ENCODE measurements at regions not wholly inside any gene's neighbourhood (a gene's known extent, or its start where the extent isn't known, plus 50 kb on each side); places are given as distances from the start of the nearest gene placed in this dataset.
"Not testable (repeated sequence)": the region's sequence is repeated elsewhere in the genome, so short reads cannot be mapped to it uniquely, and the experiment has no call there.

- no peak for DNase-seq (ENCODE audit: low read depth, low spot score)
These were observed 156.2 kb downstream of the RHOU start for GRCh38 chr1:228891272-228892034.

- not testable (repeated sequence) for DNase-seq (ENCODE audit: low read depth, low spot score)
These were observed 156.9 kb downstream of the RHOU start for GRCh38 chr1:228892200-228892599.

DNA sequence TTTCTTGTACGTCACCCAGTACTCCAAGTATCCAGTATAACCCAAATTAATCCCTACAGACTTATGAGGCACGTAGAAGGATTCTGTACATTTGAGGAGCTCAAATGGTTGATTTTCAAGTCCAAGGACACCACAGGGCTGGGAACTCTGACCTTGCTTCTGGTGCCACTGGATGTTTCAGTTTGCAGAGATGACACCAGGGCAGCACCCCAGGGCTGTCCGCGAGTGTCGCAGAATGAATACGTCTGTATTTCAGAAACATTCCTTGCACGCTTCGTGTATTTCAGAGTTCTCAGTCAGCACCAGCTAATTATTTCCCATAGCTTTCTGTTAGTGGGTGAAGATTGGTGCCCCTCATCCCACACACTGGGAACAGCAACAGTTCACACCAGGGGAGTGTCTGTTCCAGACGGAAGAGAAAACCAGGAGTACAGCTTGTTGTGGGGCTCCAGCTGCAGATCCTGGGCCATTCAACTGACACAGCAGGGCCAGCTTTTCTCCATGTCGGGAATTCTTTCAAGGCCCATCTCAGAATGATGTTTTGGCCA lies 159.2 kb downstream of the RHOU start:
- DNase-seq (ENCODE audit: low read depth, low spot score), result no peak

DNA sequence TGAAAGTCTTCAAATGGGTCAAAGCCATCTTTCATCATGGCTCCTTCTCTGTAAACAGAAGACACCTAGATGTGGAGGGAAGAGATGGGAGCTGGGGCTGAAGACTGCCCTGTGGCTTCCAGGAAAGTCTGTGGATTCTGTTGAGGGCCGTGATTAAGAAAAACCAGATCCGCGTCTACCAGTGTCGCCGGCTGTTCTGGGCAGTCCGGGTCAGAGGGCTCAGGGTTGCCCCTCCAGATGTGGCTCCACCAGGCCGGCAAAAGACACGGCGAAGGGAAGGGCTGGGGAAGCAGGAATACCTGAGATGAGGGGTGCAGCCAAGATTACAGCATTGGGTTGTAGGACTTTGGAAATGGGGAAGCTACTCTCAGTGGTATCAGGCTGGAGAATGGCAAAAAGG lies 162.6 kb downstream of the RHOU start:
- no peak for DNase-seq (ENCODE audit: low read depth, low spot score)

DNA sequence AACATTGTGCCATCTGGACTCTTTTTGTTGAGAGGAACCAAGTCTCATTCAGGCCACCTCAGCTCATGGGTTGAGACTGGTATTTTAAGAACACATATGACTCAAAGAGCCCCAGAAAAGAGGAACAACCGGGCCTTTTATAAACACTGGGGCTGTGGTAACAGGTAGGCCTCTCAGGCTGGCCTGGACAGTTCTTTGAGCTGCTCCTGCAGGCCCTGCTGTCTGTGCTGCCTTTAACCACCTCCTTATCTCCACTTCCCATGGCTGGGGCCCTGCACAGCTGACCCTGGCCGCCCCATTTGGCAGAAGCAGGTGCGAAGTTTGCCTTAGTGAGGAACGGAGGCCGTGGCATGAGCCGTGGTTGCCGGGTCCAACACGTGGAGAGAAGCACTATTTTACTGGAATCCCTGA lies 163.3 kb downstream of the RHOU start:
- DNase-seq (ENCODE audit: low read depth, low spot score), result no peak

GRCh38 chr1:228899421-228899956 lies 164.2 kb downstream of the RHOU start:
- no peak for DNase-seq (ENCODE audit: low read depth, low spot score)

DNA sequence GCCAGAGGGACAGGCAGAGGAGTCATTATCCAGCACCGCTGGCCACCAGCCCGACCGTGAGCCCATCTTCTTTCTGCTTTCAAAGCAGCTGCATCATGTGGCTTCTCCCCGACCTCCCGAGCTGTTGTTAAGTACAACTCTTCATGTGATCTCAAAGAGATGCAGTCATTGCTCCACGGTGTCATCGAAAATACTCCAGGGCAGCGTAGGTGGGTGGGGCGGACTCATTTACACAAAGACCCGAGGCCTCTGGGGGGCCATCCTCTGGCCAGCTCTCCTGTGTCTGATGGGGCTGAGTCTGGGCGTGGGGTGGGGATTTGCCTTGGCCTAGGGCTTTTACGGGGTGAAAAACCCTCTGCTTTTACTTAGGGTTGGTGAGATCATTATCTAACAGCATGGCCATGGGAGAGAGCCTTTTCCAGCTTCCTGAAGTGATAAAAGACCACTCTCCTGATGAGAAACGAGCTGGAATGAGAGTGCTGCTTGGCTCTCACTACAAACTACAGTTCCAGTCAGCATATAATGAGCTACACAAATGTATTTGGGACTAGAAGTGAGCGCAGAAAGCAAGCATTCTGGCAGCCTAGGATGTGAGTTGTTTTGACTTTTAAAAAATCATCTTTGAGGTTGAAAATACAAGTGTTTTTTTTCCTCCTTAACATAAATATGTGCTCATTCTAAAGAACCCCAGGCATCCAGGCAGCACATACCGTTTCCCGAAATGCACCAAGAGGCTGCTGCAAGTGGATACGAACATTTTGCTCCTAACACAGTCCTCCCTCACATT lies 165.0 kb downstream of the RHOU start:
- no peak for DNase-seq (ENCODE audit: low read depth, low spot score)

- no peak for DNase-seq (ENCODE audit: low read depth, low spot score)
These were observed 165.7 kb downstream of the RHOU start for GRCh38 chr1:228900886-228901392.

DNA sequence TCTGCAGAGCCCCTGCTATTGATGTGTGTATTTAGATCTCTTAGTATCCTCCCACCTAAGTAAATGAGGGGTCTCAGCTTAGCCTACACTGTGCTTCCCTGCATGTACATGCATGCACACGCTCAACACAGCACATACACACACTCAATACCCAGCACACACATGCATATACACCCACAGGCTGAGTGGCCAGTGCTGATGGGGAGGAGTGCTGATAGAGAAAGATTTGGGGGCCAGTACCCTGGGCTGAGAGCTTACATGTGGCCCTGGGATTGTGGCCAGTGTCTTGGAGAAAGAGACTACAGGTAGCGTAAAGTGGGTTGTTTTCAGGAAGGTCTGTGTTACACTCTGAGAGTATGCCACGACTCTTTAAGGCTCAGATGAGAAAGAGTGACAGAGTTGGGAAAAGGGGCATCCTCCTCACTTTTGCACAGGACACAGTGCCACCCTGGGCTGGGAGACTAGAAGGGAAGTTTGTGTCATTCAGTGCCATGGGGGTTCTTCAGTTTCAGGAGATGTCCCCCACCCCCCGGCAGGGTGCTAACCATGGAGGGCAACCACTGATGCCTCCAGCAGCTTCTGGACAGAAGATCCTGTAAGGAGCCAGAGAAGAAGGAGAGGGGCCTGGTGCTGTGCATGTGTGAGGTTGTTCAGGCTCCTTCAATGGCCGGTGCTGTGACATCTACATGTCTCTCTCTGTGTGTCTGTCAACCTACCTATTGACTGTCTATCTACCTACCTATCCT lies 166.8 kb downstream of the RHOU start:
- DNase-seq (ENCODE audit: low read depth, low spot score), result no peak

- peak; percentile 93 for DNase-seq (ENCODE audit: low read depth, low spot score)
These were observed 167.6 kb downstream of the RHOU start for GRCh38 chr1:228902781-228903433.

DNA sequence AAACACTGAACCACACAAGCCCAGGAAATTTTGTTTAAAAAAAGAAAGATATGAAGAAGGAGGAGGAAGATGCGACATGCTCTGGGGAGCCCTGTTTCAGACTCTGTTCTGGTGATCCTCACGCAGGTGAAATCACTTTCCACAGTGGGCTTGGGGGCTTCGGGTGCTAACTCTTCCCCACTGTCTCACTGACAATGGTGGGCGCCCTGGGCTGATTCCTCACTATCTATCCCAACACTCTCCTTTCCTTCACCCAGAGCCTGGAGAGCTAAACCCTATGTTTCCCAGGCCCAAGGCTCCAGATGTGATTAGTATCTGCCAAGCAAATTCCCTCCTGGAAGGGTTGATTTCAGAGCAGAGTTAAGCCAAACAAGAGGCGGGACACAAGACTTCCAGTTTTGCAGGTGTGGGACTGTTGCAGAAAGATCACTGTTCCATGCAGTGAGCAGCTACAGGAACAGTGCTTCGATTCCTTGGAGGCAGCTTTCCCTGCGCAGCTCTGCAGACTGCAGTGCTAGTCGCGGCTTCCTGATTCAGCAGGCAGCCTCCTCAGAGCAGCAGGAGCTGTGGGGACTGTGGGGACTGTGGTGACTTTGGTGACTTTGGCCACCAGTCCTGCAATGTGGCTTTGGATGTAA lies 168.3 kb downstream of the RHOU start:
- DNase-seq (ENCODE audit: low read depth, low spot score), result no peak

DNA sequence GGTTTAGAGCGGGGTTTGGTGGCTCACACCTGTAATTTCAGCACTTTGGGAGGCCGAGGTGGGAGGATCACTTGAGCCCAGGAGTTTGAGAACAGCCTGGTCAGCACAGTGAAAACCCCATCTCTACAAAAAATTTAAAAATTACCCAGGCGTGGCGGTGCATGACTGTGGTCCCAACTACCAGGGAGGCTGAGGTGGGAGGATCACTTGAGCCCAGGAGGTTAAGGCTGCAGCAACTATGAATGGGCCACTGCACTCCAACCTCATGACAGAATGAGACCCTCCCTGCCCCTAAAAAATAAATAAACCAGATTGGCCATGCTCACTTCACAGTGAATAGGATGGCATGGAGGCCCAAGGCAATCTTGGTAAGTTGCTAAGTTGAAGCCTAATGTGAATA lies 168.9 kb downstream of the RHOU start:
- no peak for DNase-seq (ENCODE audit: low read depth, low spot score)

- no peak for DNase-seq (ENCODE audit: low read depth, low spot score)
These were observed 170.4 kb downstream of the RHOU start for GRCh38 chr1:228905701-228906101.

DNA sequence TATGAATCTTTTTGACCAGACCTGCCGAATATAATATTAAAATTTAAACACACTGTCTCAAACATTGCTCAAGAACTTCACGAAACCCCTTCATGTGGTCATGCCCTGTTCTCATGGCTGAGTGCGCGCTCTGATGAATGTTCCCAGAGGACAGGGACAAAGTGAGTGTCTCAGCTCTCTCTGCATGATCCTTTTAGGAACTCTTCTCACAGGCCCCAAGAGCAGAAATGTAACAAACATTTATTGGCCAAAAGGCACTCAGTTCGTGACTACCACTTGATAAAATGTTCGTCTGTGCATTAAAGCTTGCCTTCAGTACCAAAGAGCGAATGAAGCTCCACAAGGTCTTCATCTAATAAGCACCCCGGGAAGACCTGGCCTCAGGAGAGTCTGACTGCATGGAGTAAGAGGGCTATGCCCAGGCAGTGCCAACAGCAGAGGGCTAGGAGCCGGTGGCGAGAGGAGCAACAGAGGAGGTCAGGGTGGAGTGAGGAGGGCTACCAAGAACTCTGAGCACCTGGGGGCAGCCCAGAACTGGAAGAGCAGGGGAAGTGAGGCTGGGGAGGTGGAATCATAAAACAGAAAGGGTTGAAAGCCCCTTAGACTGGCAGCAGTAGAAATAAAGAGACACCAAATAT lies 171.1 kb downstream of the RHOU start:
- DNase-seq (ENCODE audit: low read depth, low spot score), result no peak

DNA sequence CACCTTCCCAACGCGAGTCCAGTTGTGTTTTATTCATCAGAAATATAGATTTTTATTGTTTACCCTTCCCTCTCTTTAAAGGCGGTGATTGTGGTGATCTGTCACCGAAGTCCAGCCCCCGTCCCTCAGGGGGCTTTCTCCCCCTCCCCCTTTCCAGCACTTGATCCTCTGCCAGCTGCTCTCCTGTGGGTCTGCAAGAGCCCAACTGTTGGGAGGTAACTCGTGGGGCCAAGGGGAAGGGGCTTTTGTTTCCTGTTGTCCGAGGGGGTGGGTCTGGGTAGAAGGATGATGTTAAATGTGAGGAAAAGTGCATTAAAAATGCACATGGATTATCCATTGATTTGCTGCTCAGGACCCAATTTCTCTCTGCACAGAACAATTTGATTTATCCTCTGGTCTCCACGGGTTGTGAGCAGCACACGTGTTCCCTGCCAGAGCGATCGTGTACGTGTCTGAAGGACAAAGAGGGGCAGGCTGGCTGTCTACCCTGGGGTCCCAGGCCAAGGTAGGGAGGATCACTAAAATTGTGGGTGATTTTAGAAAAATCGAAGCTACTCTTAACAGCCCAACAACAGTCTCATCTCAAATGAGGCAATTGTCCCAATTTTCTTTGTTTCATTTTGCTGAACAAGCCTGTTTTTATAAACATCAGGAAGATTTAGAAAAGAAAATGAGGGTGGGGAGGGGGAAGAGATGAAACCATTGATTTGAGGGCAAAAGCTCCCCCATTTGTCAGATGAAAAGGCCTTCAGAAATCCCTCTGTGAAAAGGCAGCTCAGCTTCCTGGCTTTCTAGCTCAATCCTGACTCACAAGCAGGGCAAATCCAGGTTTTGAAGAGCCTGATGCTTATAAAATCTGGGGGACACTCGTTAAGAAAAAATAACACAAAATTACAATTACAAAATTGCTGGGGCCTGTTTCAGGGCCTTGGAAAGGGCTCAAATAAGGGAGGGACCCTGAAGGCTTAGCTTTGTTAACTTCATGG lies 176.2 kb downstream of the RHOU start:
- no peak for DNase-seq (ENCODE audit: low read depth, low spot score)

GRCh38 chr1:228913626-228914414 lies 178.5 kb downstream of the RHOU start:
- DNase-seq (ENCODE audit: low read depth, low spot score), result no peak

DNA sequence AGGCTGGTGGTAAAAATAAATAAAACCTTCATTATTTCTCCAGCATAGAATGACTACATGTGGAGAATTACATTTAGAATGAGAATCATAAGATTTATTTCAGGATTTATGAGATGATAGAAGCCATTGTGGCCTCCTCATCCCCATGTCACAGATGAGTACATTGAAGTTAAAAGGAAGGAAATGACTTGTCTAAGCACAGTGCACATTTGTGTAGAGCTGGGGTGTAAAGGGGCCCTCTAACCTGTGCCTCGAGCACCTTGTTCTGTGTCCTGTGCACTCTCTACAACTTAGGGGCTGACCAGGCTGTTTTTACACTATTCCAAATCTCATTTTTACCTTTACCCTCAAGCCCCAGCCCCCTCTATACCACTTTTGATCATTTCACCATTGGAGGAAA lies 179.4 kb downstream of the RHOU start:
- no peak for DNase-seq (ENCODE audit: low read depth, low spot score)

DNA sequence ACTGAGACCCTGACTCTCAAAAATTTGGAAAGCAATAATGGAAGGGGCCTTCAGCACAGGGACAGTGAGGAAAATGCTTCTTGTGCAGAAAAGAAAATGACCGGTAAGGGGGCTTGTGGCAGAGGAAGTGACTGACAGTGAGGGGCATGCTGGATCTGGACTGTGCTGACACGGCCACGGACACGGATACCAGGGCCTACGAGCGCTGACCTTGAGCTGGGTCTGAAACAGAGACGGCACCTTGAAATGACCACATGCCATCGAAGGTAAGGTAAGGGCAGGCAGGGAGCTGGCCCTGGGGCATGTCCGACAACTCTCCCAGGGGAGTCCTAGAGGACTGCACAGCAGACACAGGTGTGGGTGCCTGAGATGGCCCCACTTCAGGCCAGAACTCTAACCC lies 182.1 kb downstream of the RHOU start:
- DNase-seq (ENCODE audit: low read depth, low spot score), result no peak
